Activated T-helper 1 cell treated with Interleukin-2 at 50 U/mL for 16 hours (primary cell): ENCODE measurements at regions not wholly inside any gene's neighbourhood (a gene's known extent, or its start where the extent isn't known, plus 50 kb on each side); places are given as distances from the start of the nearest gene placed in this dataset.
"Not testable (repeated sequence)": the region's sequence is repeated elsewhere in the genome, so short reads cannot be mapped to it uniquely, and the experiment has no call there.

Experiments
- DNase-seq: peaks from one replicate; pipeline ENCODE4 v3.0.0-alpha.2; 2020; ENCODE audit warnings: low read depth

- no peak for DNase-seq
Observed at GRCh38 chr3:18538463-18539230, 113.5 kb upstream of the SATB1 start.

- DNase-seq, result no peak
Observed at GRCh38 chr3:18533039-18533438, 107.9 kb upstream of the SATB1 start.

GRCh38 chr3:18531662-18532061, 106.5 kb upstream of the SATB1 start:
- no peak for DNase-seq

- DNase-seq, result no peak
Observed at GRCh38 chr3:18529631-18530030, 104.5 kb upstream of the SATB1 start.

GRCh38 chr3:18527691-18528090, 102.6 kb upstream of the SATB1 start:
- DNase-seq, result no peak

GRCh38 chr3:18526667-18527066, 101.5 kb upstream of the SATB1 start:
- DNase-seq, result no peak

GRCh38 chr3:18516170-18516569, 91.0 kb upstream of the SATB1 start:
- DNase-seq, result not testable (repeated sequence)

- DNase-seq, result no peak
Observed at GRCh38 chr3:18513091-18513490, 88.0 kb upstream of the SATB1 start.

- no peak for DNase-seq
Observed at GRCh38 chr3:18512007-18512406, 86.9 kb upstream of the SATB1 start.

GRCh38 chr3:18510947-18511346, 85.8 kb upstream of the SATB1 start:
- no peak for DNase-seq

GRCh38 chr3:18507333-18507732, 82.2 kb upstream of the SATB1 start:
- DNase-seq, result no peak

GRCh38 chr3:18505056-18505455, 79.9 kb upstream of the SATB1 start:
- no peak for DNase-seq

GRCh38 chr3:18501679-18502343, 76.7 kb upstream of the SATB1 start:
- DNase-seq, result no peak

GRCh38 chr3:18500322-18500721, 75.2 kb upstream of the SATB1 start:
- no peak for DNase-seq

- no peak for DNase-seq
Observed at GRCh38 chr3:18499301-18499700, 74.2 kb upstream of the SATB1 start.

- no peak for DNase-seq
Observed at GRCh38 chr3:18494251-18494650, 69.1 kb upstream of the SATB1 start.

- DNase-seq, result no peak
Observed at GRCh38 chr3:18489939-18490338, 64.8 kb upstream of the SATB1 start.

- DNase-seq, result no peak
Observed at GRCh38 chr3:18483226-18483625, 58.1 kb upstream of the SATB1 start.

- DNase-seq, result no peak
Observed at GRCh38 chr3:18481946-18482548, 56.9 kb upstream of the SATB1 start.

- DNase-seq, result no peak
Observed at GRCh38 chr3:18477620-18478019, 52.5 kb upstream of the SATB1 start.
